GM19023 (cell line): ENCODE measurements at regions not wholly inside any gene's neighbourhood (a gene's known extent, or its start where the extent isn't known, plus 50 kb on each side); places are given as distances from the start of the nearest gene placed in this dataset.

Experiments used
- ATAC-seq: cut with Tn5 transposase; IDR thresholded peaks from one replicate; pipeline ENCODE4 v1.9.1; 2021; ENCODE audit warnings: mild to moderate bottlenecking, moderate library complexity; ENCODE audit not compliant: unreplicated experiment

- ATAC-seq, result no peak
Measured at GRCh38 chr5:6029811-6030271, 348.5 kb downstream of the MED10 start.

GRCh38 chr5:6026766-6027406 lies 351.5 kb downstream of the MED10 start:
- no peak for ATAC-seq

- no peak for ATAC-seq
Measured at GRCh38 chr5:6019612-6020011, 358.7 kb downstream of the MED10 start.

GRCh38 chr5:6013506-6013905 lies 364.8 kb downstream of the MED10 start:
- no peak for ATAC-seq

- no peak for ATAC-seq
Measured at GRCh38 chr5:6011199-6011598, 367.1 kb downstream of the MED10 start.

GRCh38 chr5:6006838-6007314 lies 371.5 kb downstream of the MED10 start:
- no peak for ATAC-seq

- no peak for ATAC-seq
Measured at GRCh38 chr5:6003040-6003825, 375.1 kb downstream of the MED10 start.

- no peak for ATAC-seq
Measured at GRCh38 chr5:6000867-6001266, 377.5 kb downstream of the MED10 start.

- no peak for ATAC-seq
Measured at GRCh38 chr5:5995819-5996218, 382.5 kb downstream of the MED10 start.

GRCh38 chr5:5986492-5987178 lies 391.7 kb downstream of the MED10 start:
- no peak for ATAC-seq

GRCh38 chr5:5985332-5985731 lies 393.0 kb downstream of the MED10 start:
- ATAC-seq, result no peak

GRCh38 chr5:5983261-5983980 lies 394.9 kb downstream of the MED10 start:
- no peak for ATAC-seq

- no peak for ATAC-seq
Measured at GRCh38 chr5:5981562-5981961, 396.8 kb downstream of the MED10 start.

GRCh38 chr5:5980538-5980895 lies 397.8 kb downstream of the MED10 start:
- ATAC-seq, result no peak

- no peak for ATAC-seq
Measured at GRCh38 chr5:5979761-5980537, 398.4 kb downstream of the MED10 start.

- no peak for ATAC-seq
Measured at GRCh38 chr5:5979377-5979760, 399.0 kb downstream of the MED10 start.

GRCh38 chr5:5978501-5979376 lies 399.6 kb downstream of the MED10 start:
- ATAC-seq, result no peak

- no peak for ATAC-seq
Measured at GRCh38 chr5:5971203-5971602, 407.1 kb downstream of the MED10 start.

- ATAC-seq, result no peak
Measured at GRCh38 chr5:5969942-5970483, 408.3 kb downstream of the MED10 start.
